ENCODE measurements at regions not wholly inside any gene's neighbourhood (a gene's known extent, or its start where the extent isn't known, plus 50 kb on each side); places are given as distances from the start of the nearest gene placed in this dataset.

DNA sequence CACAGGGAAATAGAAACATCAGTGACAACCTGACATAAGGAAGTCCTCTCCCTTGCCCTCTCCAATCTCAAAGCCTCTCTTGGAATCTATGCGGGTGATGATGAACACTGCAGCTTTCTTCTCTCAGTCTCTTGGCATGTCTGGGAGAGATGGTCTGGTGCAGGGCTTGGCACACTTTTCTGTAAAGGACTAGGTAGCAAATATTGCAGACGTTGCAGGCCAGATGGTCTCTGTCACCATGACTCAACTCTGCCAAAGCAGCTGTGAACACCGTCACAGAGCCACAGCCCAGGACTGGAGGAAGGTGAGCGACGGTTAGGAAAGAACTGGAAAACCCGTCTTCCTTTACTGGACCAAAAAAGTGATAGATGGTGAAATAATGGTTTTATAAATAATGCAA lies 591.0 kb upstream of the TMEM132C start:
- TF ChIP-seq, protein P1, sequence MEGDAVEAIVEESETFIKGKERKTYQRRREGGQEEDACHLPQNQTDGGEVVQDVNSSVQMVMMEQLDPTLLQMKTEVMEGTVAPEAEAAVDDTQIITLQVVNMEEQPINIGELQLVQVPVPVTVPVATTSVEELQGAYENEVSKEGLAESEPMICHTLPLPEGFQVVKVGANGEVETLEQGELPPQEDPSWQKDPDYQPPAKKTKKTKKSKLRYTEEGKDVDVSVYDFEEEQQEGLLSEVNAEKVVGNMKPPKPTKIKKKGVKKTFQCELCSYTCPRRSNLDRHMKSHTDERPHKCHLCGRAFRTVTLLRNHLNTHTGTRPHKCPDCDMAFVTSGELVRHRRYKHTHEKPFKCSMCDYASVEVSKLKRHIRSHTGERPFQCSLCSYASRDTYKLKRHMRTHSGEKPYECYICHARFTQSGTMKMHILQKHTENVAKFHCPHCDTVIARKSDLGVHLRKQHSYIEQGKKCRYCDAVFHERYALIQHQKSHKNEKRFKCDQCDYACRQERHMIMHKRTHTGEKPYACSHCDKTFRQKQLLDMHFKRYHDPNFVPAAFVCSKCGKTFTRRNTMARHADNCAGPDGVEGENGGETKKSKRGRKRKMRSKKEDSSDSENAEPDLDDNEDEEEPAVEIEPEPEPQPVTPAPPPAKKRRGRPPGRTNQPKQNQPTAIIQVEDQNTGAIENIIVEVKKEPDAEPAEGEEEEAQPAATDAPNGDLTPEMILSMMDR (IDR thresholded peaks at IDR 0.05; ENCODE audit: unreplicated experiment), result no peak
- no peak overlapping the region for H3K27ac Mint-ChIP-seq (ENCODE audit: unreplicated experiment)
- BruUV-seq (replicated peaks), result no TSS peak
- CTCF ChIA-PET, result no interaction called here
- H3K9me3 Mint-ChIP-seq (ENCODE audit: low read depth, unreplicated experiment), result peaks cover 16% of the 10 kb centered on the region
- H3K4me1 Mint-ChIP-seq (ENCODE audit: low read depth, unreplicated experiment), result no peaks in the 10 kb centered on the region
- DNase-seq, result no peak
- intact Hi-C loops (cut with micrococcal nuclease; ENCODE audit: unreplicated experiment), result loop anchor here (10.0 kb wide), 1 partner anchor 291 kb away; no protein-coding TSS in a partner anchor
- H3K4me3 Mint-ChIP-seq (ENCODE audit: low read depth, unreplicated experiment), result no peak overlapping the region
- no peaks in the 10 kb centered on the region for H3K36me3 Mint-ChIP-seq (ENCODE audit: insufficient read depth, unreplicated experiment)
- no peaks in the 10 kb centered on the region for H3K27me3 Mint-ChIP-seq (ENCODE audit: unreplicated experiment)

DNA sequence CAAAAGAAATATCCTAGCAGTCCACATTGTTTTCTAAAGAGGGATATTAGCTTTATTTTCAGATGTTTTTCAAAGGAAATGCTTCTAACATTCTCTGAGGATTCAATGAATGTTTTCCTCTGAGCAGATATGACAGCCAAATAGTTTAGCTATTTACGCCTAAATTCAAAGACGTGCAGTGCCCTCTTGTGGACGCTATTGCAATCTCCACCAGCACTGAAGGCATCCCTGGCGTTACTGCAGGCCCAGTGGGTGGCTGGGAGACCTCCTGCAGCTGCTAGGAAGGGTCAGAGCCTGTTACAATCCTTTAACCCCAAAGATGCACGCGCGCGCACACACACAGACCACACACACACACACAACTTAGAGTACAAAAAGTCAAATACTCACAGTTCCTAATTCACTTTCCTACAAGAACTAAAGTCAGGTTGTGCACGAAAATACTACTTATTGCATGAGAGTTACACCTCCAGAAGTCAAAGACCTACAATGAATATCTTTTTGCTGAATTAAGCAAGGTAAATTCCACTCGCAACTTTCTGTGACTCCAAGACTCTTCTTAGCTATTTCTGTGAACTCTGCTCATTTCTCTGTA lies 589.3 kb upstream of the TMEM132C start:
- Mint-ChIP-seq H3K4me1 (ENCODE audit: low read depth, unreplicated experiment) (no peaks in the 10 kb centered on the region), H3K27ac (ENCODE audit: unreplicated experiment) (no peak overlapping the region), H3K9me3 (ENCODE audit: low read depth, unreplicated experiment) (peaks cover 18% of the 10 kb centered on the region), H3K4me3 (ENCODE audit: low read depth, unreplicated experiment) (no peak overlapping the region), H3K36me3 (ENCODE audit: insufficient read depth, unreplicated experiment) (no peaks in the 10 kb centered on the region), H3K27me3 (ENCODE audit: unreplicated experiment) (no peaks in the 10 kb centered on the region)
- no TSS peak for BruUV-seq (replicated peaks)
- TF ChIP-seq, protein P1 (IDR thresholded peaks at IDR 0.05; ENCODE audit: unreplicated experiment), result peak; percentile 57
- CTCF ChIA-PET, result interaction anchor here (0.6 to 2.0 kb wide), 7 partner anchors 157 to 1579 kb away, joined by 3 to 11 read pairs (median 6); no protein-coding TSS in a partner anchor
- DNase-seq, result peak; percentile 67
- intact Hi-C loops (cut with micrococcal nuclease; ENCODE audit: unreplicated experiment), result loop anchor here (1.0 to 10.0 kb wide), 3 partner anchors 192 to 569 kb away; no protein-coding TSS in a partner anchor

GRCh38 chr12:127678945-127679344 lies 588.0 kb upstream of the TMEM132C start:
- intact Hi-C loops (cut with micrococcal nuclease; ENCODE audit: unreplicated experiment), result loop anchor here (10.0 kb wide), 1 partner anchor 294 kb away; no protein-coding TSS in a partner anchor
- CTCF ChIA-PET, result interaction anchor here (2.0 kb wide), 1 partner anchor 298 kb away, joined by 6 read pairs; no protein-coding TSS in a partner anchor
- Mint-ChIP-seq H3K27ac (ENCODE audit: unreplicated experiment) (no peak overlapping the region), H3K27me3 (ENCODE audit: unreplicated experiment) (no peaks in the 10 kb centered on the region), H3K4me1 (ENCODE audit: low read depth, unreplicated experiment) (no peaks in the 10 kb centered on the region), H3K4me3 (ENCODE audit: low read depth, unreplicated experiment) (no peak overlapping the region), H3K36me3 (ENCODE audit: insufficient read depth, unreplicated experiment) (no peaks in the 10 kb centered on the region), H3K9me3 (ENCODE audit: low read depth, unreplicated experiment) (peaks cover 21% of the 10 kb centered on the region)
- TF ChIP-seq, protein P1 (IDR thresholded peaks at IDR 0.05; ENCODE audit: unreplicated experiment), result no peak
- no peak for DNase-seq
- no TSS peak for BruUV-seq (replicated peaks)

- intact Hi-C loops (cut with micrococcal nuclease; ENCODE audit: unreplicated experiment), result no loop called here
- Mint-ChIP-seq H3K27ac (ENCODE audit: unreplicated experiment) (no peak overlapping the region), H3K4me1 (ENCODE audit: low read depth, unreplicated experiment) (no peaks in the 10 kb centered on the region), H3K9me3 (ENCODE audit: low read depth, unreplicated experiment) (peaks cover 25% of the 10 kb centered on the region), H3K27me3 (ENCODE audit: unreplicated experiment) (no peaks in the 10 kb centered on the region), H3K36me3 (ENCODE audit: insufficient read depth, unreplicated experiment) (no peaks in the 10 kb centered on the region), H3K4me3 (ENCODE audit: low read depth, unreplicated experiment) (no peak overlapping the region)
- DNase-seq, result no peak
- TF ChIP-seq, protein P1 (IDR thresholded peaks at IDR 0.05; ENCODE audit: unreplicated experiment), result no peak
- BruUV-seq (replicated peaks), result no TSS peak
- CTCF ChIA-PET, result no interaction called here
Measured at GRCh38 chr12:127680516-127680915, 586.5 kb upstream of the TMEM132C start.
